H4 (cell line): ENCODE measurements at regions not wholly inside any gene's neighbourhood (a gene's known extent, or its start where the extent isn't known, plus 50 kb on each side); places are given as distances from the start of the nearest gene placed in this dataset.

Experiments
- DNase-seq: peaks from one replicate; pipeline ENCODE4 v3.0.0-alpha.2; 2015; ENCODE audit warnings: low spot score

DNA sequence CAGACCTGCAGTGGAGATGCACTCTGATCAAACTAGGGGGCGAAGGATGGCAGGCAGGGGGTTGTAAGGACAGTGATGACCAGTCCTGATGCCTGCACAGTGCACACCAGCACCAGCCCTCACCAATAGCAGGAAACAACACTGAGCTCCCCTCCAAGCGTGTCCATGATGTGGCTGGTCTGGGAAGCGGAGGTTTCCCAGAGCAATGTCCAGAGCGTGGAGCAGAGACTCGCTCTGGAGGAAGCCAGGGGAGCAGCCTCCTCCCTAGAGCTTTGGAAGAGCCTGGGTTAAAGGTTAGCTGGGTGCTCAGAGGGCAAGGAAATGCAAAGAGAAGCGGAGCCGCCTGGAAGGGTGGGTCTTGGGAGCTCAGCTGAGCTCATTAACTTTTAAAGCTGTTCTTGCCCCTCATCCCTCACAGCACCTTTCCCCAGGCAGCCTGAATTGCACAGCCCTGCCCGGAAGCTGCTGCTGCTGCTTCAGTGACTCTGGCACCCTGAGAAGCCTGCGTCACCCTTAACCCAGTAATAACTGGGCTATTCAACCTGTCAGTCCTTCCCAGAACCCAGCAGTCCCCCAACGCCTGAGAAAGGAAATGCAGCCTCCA is 162.2 kb upstream of the RAB4A start:
- no peak for DNase-seq

DNA sequence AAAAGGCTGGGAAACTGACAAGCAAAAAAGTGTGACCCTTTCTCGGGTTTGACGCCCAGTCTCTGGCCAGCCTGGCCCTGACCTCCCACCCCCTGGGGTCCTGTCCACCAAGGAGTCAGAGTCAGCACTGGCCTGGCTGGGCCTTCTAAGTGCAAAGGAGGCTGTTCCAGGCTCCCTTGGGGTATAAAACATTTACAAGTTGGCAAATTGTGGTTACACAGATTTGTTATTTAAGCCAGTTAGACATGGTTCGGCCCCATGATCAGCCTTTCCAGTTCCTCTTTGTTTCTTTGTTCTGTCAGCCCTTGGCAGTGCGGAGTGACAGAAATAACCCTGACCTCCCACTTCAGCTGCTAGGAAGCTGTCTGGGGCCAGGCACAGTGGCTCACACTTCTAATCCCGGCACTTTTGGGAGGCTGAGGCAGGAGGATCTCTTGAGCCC is 161.6 kb upstream of the RAB4A start:
- no peak for DNase-seq

DNA sequence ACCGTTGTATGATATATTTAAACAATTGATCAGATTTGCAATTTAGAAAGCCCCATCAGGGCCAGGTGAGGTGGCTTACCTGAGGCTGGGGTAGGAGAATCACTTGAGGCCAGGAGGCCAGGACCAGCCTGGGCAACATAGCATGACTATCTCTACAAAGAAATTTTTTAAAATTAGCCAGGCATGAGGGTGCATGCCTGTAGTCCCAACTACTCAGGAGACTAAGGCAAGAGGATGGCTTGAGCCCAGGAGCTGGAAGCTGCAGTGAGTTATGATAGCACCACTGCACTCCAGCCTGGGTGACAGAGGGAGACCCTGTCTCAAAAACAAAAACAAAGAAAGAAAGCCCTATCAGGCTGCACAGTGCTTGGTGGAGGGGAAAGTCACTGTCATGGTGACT is 159.9 kb upstream of the RAB4A start:
- DNase-seq = no peak

DNA sequence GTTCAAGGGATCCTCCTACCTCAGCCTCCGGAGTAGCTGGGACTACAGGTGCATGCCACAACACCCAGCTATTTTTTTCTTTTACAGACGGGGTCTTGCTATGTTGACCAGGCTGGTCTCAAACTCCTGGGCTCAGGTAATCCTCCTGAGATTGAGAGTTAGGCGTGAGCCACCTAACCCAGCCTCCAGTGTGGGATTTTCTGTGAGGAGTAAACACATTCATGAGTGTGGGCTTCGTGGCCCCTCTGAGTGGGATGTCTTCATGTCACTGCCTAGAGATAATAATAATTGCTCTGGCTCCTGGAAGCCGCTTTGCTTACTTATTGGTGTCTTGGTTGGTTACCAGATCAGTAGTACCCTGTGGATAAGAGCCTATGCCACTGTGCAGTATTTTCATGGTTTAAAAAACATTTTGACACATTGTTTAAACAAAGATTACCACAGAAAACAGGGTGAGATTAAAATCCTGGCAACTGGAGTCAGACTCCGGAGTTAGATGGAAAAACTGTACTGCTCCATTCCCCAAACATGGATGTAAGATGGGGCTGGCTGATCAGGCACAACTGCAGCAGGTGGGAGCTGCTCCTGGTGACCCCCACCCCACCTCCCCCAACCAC is 159.1 kb upstream of the RAB4A start:
- peak; percentile 63 for DNase-seq

DNA sequence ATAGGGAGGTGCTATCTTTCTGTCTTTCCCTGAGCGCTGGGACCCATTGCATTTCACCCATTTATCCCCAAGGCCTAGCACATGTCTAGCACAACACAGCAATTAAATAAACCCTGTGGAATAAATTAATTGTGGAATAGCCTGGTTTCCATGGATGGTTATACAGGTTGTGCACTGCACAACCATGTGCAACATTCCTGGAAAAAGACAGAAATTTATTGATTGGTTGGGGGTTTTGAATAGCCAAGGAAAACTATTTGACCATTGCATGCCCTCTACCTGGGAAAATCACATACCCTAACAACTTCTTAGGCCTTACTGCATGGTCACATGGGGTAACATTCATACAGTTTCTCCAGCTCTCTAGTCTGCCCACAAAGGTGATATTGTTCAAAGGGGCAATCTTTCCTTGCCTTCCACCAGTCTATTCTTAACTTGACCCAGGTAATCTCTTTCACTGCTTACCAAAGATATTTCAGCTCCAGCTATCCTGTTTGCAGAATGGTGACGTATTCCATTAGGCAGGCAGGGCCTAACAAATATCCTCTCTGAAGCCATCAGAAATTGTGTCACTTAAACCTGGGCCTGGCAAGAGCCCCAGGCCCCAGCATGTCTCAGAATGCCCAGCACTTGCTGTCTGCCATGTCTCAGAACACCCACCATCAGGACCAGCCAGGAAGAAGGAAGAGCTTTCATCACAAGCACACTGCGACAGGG is 157.9 kb upstream of the RAB4A start:
- no peak for DNase-seq

DNA sequence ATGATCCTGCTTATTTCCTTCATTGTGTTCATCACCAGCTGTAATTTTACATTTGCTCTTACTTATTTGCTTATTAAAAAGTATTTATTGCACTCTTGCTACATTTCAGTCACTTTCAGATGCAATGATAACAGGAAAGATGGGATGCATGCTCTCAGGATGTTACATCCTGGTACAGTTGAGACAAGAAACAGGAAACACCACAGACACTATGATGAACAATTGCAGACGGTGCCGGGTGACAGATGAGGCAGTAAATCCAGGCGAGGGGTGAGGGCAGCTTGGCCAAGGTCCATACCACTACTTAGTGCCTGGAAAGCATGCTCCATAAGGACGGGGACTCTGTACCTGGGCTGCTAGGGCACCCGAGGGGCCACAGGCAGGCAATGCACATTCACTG is 156.6 kb upstream of the RAB4A start:
- no peak for DNase-seq

DNA sequence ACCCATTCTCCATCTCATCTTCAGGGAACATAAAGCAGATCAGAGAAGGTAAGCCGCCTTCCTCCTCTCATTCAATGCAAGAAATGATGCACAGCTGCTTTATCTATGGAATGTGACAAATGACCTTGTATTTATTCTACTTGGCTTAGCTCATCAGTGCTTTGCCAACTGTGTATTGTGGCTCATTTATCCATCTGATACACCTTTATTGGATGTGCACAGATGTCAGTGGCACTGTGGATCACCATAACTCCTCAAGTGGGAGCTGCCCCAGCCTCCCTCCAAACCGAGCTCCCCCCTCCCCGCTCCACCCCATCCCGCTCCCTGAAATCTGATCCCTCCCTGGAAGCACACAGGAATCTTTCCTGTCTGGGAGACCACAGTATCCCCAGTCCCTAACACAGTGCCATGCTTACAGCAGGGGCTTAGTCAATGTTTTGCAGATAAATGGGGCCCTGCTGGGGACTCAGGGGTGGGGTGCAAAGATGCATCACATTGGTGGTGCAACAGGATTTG is 156.0 kb upstream of the RAB4A start:
- DNase-seq = no peak

DNA sequence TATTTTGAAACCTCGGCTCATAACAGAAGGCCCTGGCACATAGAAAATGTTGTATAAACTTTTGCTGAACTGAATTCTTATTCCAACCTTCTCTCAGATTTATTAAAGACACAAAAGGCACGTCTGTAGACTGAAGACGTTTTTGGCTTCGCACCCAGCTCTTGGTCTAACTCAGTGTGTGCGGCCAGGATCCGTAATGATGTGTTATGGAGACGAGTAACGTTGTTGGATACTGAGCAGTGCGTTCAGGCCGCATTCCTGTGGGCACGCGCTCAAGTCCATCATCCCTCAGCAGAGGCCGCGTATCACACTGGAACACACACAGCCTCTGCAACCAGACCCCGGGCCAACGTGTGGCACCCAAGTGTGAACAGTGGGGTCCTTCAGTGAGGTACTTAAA is 154.8 kb upstream of the RAB4A start:
- no peak for DNase-seq

DNA sequence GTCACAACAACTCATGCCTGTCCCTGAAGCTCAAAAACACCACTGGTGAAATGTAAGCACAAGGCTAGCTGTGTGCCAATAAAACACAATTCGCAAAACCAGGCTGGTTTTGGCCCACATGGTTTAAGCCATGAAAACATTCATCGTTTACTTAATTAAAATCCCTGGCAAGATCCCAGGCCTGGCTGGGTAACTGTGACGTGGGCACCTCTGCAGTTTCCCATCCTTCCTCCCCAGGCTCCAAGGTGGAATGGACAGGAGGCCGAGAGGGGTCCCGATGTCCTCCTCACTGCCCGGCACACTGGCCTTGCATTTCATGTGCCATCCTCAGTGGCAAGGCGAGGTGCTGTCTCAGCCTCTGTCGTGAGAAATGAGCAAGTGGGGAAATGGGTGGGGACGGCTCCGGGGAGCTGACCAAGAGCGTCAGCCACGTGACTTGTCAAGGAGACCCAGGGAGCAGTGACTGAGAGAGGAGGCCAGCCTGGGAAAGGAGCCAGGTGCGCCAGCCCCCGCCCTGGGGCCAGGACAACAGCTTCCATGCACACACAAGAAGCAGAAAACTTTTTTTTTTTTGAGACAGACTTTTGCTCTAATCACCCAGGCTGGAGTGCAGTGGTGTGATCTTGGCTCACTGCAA is 153.1 kb upstream of the RAB4A start:
- peak; percentile 94 for DNase-seq

DNA sequence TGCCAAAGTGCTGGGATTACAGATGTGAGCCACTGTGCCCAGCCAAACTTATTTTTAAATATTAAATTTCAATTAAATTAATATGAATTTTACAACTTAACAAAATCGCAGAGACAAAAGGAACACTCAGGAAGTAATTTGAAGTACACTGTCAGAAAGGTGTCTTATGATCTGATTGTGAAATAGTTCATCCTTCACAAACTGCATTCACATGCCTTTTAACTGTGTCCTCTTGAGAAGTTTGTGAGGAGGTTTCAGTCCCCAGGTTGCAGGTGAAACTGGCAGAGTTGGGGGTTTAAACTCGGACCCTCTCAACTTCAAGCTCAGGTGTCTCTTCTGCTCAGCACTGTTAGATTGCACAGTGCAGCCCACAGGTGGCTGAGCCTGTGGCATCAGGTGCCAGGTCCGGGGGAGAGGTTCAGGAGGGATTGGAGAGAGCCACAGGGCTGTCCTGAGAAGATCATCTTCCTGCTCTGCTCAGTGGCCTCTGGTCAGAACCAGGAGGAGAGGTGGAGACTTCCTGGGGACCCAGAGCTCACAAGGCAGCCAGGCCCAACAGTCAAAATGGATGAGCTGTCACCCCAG is 152.3 kb upstream of the RAB4A start:
- DNase-seq = no peak

DNA sequence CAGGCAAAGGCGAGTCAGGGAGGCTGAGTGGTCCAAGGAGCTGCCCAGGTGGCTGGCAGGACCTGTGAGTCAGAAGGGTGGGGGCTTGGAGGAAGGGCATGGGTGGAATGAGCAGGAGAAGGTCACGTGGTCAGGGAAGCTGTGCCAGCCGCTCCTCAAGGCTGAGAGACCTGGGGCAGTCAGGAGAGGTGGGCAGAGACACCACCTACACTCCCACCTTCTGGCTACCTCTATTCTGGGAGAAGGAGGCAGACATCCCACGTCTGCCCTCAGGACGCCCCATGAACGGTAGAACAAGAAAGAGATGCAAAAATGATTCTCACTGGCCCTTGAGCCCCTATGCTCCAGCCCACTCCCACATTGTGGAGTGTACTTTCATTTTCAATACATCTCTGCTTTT is 151.8 kb upstream of the RAB4A start:
- DNase-seq = no peak

DNA sequence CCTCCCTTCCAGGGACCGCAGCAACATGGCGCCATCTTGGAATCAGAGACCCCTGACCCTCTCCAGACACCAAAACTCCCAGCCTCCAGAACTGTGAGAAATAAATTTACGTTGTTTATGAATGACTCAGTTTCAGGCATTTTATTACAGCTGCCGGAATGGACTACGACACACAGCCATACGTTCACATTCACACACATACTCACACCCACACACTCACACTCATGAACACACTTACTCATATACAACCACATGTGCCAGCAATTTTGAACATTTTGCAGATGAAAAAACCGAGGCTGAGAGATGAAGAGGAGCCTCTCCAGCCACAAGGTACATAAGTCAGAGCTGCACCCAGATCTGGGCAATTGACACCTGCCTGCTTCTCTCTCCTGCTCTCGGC is 151.0 kb upstream of the RAB4A start:
- DNase-seq = no peak

DNA sequence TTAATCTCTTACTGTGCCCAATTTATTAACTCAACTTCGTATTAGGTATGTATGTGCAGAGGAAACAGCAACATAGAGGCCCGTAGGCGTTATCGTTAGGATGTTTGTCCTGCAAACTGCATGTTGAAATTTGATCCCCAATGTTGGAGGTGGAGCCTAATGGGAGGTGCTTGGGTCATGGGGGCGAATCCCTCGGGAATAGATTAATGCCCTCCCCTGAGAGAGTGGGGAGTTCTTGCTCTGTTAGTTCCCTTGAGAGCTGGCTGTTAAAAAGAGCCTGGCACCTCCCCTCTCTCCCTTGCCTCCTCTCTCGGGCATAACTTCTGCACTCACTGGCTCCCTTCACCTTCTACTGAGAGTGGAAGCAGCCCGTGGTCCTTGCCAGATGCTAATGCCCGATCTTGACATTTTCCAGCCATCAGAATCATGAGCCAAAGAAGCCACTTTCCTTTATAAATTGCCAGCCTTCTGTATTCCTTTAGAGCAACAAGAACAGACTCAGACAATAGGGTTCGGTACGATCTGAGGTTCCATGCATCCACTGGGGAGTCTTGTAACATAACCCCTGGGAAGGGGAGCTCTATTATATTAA is 149.0 kb upstream of the RAB4A start:
- DNase-seq = no peak

DNA sequence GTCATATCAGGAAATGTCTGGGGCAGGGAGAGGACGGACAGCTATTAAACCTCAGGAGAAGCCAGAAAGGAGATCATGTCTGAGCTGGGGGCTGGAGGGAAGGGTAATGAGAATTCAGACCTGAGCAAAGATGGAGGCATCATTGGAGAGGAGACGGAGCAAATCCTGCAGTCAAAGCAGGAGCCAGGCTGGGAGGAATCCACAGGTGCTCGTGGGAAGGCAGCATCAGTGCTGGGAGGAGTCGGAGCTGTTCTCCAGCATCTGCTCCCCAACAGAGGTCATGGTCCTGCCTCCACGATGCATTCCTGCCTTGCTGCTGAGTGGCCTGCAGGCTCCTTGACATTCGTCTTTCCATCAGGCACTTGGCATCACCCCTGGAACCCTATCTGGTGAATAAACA is 148.3 kb upstream of the RAB4A start:
- no peak for DNase-seq

DNA sequence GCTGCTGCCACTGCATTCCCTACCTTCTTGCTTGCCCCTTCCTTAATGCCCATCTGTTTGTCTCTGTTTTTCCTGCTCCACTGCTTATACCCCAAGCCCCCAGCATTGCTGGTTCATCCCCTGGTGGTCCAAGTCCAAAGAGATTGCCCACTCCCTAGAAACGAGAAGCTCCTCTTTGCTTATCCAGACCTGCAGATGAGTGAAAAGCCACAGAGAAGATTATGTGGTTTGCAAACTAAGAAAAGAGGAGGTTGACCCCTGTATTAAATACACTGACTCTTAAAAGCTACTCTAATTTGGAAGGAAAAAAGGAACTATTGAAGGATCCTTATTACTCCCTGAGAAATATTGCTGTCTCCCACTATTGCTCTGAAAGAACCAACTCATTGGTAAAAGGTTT is 146.8 kb upstream of the RAB4A start:
- DNase-seq = no peak

DNA sequence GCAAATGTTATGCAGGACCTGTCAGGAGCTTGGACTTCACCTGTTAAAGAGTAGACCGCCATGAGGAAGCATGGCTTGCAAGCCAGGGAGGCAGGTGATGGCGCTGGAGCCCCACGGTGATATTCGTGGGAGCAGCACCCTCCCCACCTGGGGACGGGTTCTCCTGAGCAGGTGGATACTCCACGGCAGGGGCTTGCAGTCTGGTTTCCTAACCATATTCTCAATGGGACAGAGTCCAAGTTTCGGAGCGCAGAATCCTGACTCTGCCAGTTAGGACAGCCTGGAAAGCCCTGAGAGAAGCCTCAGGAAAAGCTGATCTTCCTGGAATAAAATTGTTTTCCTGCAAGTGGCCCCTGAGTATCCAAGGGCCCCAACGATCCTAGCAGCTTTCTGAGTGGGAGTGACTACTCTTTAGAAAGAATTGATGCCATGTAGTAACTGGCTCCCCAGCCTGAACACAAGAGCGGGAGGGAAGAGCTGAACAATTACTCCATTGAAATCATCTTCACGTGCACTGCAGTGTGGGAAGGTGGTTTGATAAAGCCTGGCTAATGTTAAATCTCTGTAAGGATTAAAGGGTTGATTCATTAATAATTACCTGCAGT is 146.3 kb upstream of the RAB4A start:
- no peak for DNase-seq

DNA sequence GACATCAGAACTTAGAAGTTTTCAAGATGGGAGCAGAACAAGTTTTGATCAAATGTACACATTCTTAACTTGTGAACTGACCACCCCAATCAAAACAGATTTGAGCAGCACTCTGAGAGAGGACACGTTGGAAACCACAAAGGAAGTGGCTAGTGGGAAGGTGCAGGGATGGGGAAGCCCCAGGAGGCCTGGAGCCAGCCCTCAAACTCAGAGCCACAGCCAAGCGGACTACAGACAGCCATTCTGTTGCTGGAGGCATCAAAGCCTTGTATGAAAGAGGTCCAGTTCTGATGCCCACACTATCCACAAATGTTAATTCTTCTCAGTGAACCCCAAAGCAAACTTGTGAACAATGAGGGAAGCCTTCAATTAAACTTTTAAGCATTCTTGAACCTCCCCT is 143.6 kb upstream of the RAB4A start:
- peak; percentile 43 for DNase-seq

DNA sequence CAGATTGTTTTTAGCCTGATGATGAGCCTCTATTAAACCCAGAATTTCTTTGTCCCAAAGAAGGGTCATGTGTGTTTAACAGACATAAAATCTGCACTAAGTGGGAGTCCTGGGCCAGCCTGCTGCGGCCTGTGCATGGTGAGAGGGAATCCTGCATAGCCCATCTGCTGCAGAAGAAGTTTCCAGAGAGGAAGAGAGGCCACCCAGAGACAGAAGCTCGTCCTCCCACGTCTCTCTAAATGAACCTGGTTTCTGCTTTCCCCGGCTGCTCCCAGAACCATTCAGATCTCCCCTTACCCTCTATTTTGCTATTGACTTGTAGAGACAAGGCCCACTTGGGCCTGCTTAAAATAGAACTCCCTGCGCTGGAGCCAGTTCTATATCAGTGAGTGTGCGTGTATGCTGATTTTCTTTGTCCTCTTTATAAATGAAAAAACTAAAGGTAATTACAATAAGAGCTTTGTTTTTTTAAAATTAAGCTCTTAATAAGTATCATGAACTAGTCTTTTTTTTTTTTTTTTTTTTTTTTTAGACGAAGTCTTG is 142.8 kb upstream of the RAB4A start:
- no peak for DNase-seq

DNA sequence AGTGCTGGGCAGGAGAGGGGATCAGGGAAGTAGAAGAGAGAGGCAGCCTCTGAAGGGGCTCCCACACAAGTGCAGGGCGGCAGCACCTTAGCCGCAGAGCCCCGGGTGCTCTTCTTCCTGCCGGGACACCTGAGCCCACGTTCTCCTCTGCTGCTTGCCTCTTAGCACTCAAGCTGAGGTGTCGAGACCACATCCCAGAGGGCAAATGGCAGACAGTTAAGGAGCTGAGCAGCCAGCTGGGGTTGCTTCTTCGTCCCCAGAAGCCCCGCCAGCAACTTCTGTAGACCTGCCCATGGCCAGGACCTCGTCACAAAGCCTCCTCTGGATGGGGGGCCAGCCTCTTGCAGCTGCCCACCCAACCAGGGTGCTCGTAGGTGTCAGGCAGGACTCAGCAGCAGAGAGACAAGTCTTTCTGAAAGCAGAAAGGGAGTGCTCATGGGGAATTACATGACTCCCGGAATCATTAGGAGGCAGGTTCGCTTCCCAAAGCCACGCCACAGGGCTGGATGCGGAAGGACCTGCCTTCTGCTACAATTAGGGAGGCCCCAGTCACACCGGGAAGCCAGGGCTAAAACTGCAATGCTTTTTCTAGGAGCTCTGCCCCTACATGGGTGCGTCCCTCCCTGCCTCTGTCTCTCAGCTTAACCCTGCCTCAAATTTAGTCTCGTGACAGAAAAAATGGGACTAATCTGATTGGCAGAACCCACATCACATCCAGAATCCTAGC is 141.4 kb upstream of the RAB4A start:
- DNase-seq = no peak

DNA sequence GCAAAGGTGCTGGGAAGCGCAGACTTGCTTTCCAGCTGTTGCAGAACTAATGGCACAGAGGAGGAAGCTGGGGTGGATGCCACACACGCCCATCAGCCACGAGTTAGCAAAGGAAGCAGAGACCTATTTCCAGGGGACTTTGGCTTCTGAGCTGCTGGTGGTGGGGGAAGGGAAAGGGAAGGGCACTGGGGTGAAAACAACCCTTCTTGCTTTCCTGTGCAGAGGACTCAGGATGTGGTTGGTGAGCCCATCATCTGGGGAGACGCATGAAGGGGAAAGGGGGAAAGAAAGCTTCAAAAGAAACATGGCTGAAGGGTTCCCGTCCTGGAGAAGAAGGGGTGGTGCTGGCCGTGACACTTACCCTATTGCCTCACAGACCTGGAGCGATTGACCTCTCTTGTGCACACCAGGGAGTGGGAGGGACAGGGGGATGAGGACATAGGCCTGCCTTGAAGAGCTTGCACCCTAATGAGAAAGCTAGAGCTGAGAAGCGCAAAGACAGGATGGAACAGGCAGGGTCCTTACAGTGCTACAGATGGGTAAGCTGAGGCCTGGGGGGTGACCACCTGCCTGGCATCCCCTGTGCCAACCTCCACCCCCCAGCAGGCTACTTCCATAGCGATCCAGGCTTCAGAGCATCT is 140.8 kb upstream of the RAB4A start:
- DNase-seq = no peak
